Adipocyte (in vitro differentiated cells): ENCODE measurements at regions not wholly inside any gene's neighbourhood (a gene's known extent, or its start where the extent isn't known, plus 50 kb on each side); places are given as distances from the start of the nearest gene placed in this dataset.
"Not testable (repeated sequence)": the region's sequence is repeated elsewhere in the genome, so short reads cannot be mapped to it uniquely, and the experiment has no call there.

Source experiments
- DNase-seq: peaks from one replicate; pipeline ENCODE4 v3.0.0-alpha.2; 2015; ENCODE audit warnings: low read depth
- H3K27me3 ChIP-seq: replicated peaks from 2 replicates; pipeline ENCODE4 v1.7.0; 2013; ENCODE audit warnings: mild to moderate bottlenecking, low read length, moderate library complexity; ENCODE audit not compliant: control insufficient read depth, insufficient read depth
- H3K36me3 ChIP-seq: 2 replicates; pipeline ENCODE4 v1.7.0; 2013; ENCODE audit warnings: low read length, mild to moderate bottlenecking, moderate library complexity; ENCODE audit not compliant: control insufficient read depth, insufficient read depth, severe bottlenecking
- H3K4me1 ChIP-seq: 2 replicates; pipeline ENCODE4 v1.7.0; 2013; ENCODE audit warnings: mild to moderate bottlenecking, low read length, moderate library complexity; ENCODE audit not compliant: control insufficient read depth, insufficient read depth
- H3K4me3 ChIP-seq: 2 replicates; pipeline ENCODE4 v1.7.0; 2013; ENCODE audit warnings: mild to moderate bottlenecking, low read length, moderate library complexity
- H3K9ac ChIP-seq: 2 replicates; pipeline ENCODE4 v1.7.0; 2013; ENCODE audit warnings: mild to moderate bottlenecking, low read length, moderate library complexity
- H3K9me3 ChIP-seq: 2 replicates; pipeline ENCODE4 v1.7.0; 2013; ENCODE audit warnings: mild to moderate bottlenecking, low read length, moderate library complexity; ENCODE audit not compliant: control insufficient read depth

DNA sequence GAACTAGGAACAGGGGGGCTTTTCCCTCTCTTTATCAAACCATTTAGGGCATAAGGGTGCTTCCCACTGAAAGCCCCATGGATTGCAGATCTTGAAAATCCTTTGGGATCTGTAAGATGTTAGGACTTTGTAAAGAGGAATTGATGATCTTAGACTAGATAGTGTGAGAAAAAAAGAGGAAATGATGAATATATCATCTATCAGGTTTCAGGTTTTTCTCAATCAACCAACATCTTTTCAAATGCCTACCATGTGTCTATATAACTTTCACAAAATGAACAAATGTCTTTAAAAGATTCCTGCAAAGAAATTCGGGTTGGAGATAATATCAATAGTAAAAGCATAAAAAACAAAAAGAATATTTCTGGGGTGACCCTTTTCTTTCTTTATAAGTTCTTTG, 50.1 kb downstream of the KCNC4 start:
- peaks cover 29% of the 10 kb centered on the region for H3K27me3 ChIP-seq
- no peak for DNase-seq
- no peaks in the 10 kb centered on the region for H3K4me1 ChIP-seq
- H3K4me3 ChIP-seq = no peak overlapping the region
- H3K9me3 ChIP-seq = no peaks in the 10 kb centered on the region
- H3K36me3 ChIP-seq = no peaks in the 10 kb centered on the region
- H3K9ac ChIP-seq = no peak overlapping the region

DNA sequence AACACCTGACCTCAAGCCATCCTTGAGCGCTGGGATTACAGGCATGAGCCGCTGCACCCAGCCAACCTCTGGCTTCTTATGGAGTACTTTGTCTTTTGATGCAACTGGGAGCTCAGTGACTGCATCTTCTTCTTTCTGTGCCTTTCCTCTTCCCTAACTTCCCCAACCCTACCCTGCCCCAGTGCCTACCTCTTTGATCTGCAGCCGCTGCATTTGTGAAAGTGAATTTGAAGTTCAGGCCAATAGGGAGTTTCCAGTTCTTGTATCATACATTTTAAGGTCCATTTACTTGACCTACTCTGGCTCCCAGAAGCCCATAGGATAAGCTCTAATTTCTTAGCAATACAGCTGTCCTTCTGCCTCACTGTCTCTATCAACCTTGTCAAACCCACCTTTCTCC, 52.2 kb downstream of the KCNC4 start:
- Histone ChIP-seq H3K4me3 (no peak overlapping the region), H3K27me3 (peaks cover 25% of the 10 kb centered on the region), H3K9me3 (no peaks in the 10 kb centered on the region), H3K36me3 (no peaks in the 10 kb centered on the region), H3K4me1 (no peaks in the 10 kb centered on the region), H3K9ac (no peak overlapping the region)
- no peak for DNase-seq

DNA sequence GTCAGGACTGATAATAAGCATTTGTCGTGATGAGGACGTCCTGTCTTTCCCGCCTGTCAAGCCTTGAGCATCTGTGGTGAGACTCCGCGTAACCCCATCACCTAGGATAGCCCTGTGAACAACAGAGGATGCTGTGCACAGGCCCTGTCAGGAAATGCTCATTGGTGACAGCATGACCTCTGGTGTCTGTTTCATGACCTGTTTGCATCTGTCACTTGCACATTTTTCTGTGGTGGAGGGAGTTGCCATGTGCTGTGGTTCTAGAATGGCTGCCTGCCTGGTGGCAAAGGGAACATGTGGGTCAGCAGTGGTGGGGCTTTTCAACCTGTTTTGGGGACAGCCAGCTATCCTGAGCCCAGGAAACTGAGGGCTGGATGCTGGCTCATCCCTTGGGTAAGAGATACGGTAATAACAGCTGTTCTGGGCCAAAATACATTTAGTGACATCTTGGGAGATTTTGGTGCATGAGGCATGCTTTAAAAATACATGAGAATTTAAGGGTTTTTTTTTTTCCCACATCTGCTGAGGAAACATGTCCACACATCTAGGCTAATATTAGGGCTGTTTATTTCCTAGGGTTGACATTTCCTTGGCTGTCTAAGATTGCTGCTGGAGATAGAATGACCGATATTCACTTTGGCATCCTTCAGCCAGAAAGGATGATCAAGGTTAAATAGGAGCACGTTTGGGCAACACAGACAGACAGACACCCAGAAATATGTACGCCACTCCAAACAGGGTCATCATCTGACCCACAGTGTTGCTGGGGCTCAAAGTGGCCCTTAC, 52.9 kb downstream of the KCNC4 start:
- no peaks in the 10 kb centered on the region for H3K9me3 ChIP-seq
- H3K36me3 ChIP-seq = no peaks in the 10 kb centered on the region
- peaks cover 25% of the 10 kb centered on the region for H3K27me3 ChIP-seq
- H3K9ac ChIP-seq = no peak overlapping the region
- no peak overlapping the region for H3K4me3 ChIP-seq
- no peaks in the 10 kb centered on the region for H3K4me1 ChIP-seq
- no peak for DNase-seq

DNA sequence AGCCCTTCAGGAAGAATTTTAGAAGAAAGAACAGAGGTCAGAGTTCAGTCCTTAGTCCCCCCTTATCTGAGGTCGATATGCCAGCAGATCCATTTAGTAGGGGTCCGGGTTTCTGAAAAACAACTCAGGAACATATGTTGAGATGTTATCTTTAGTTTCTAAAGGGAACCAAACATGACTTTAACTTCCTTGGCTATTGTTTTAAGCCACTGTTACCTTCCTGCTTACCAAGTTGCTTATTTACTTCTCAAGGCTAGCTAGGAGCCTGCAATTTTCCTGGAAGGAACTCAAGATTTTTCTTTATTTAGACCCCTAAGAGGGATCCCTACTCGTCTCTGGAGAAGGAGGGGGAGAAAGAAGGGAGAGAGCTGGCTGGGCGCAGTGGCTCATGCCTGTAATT, 54.3 kb downstream of the KCNC4 start:
- no peaks in the 10 kb centered on the region for H3K4me1 ChIP-seq
- no peak for DNase-seq
- peaks cover 21% of the 10 kb centered on the region for H3K27me3 ChIP-seq
- no peak overlapping the region for H3K4me3 ChIP-seq
- no peaks in the 10 kb centered on the region for H3K36me3 ChIP-seq
- H3K9ac ChIP-seq = no peak overlapping the region
- H3K9me3 ChIP-seq = no peaks in the 10 kb centered on the region

DNA sequence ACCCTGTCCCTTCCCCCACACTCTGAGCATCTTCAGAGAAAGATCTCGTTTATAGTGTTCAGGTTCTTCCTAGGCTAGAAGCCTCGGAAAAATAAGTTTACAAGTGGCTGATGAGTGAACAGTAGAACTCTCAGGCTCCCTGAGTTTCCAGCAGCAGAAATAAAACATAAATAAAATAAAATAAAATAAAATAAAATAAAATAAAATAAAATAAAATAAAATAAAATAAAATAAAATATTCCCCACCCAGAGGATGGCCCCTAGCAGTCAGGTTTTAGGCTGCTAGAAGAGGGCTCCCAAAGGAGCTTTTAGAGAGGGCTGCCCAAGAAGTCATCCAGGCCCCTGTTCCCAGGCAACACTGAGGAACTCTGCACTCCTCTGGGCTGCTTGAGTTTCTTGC, 55.1 kb downstream of the KCNC4 start:
- Histone ChIP-seq H3K9ac (no peak overlapping the region), H3K4me1 (no peaks in the 10 kb centered on the region), H3K4me3 (no peak overlapping the region), H3K9me3 (no peaks in the 10 kb centered on the region), H3K27me3 (peaks cover 23% of the 10 kb centered on the region), H3K36me3 (no peaks in the 10 kb centered on the region)
- DNase-seq = no peak

DNA sequence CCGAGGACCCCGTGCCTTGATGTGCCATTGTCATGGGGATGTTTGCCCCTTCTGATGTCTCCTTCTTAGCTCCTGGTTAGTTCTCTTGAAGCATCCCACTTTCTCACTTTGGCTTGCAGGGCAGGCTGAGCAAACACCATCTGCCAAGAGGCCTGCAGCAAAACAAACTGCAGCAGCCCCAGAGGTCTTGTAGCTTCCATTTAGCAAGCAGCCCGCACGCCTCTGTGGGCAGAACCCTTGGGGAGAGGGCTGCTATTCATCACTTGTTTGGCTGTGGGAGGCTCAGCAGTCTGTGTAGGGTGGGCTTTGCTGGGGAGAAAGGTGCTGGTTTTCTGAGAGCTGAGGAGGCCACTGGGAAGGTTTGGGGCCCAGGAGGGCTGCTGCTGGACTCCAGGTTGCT, 56.7 kb downstream of the KCNC4 start:
- H3K4me3 ChIP-seq = no peak overlapping the region
- H3K9ac ChIP-seq = no peak overlapping the region
- peaks cover under 1% of the 10 kb centered on the region for H3K9me3 ChIP-seq
- DNase-seq = no peak
- H3K4me1 ChIP-seq = no peaks in the 10 kb centered on the region
- H3K36me3 ChIP-seq = no peaks in the 10 kb centered on the region
- H3K27me3 ChIP-seq = peaks cover 28% of the 10 kb centered on the region

DNA sequence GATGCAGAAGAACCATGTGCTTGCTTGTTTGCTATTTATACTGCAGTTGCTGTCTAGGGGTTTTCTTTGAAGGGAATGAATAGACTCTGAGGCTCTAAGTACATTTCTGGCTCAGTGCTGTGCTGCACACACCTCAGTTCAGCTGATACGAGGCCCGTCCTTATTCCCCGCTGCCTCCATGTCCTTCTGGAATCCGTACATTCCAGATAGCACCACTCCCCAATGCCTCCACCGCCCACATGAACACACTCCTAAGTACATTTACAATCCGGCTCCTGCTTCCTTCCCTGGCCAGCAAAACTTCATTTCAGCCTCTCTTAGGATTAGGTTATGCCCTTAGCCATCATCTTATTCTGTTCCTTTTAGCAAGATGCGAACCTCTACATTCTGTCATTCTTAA, 57.1 kb downstream of the KCNC4 start:
- H3K27me3 ChIP-seq = peaks cover 28% of the 10 kb centered on the region
- H3K4me1 ChIP-seq = no peaks in the 10 kb centered on the region
- H3K4me3 ChIP-seq = no peak overlapping the region
- no peak for DNase-seq
- peaks cover 4% of the 10 kb centered on the region for H3K9me3 ChIP-seq
- no peaks in the 10 kb centered on the region for H3K36me3 ChIP-seq
- no peak overlapping the region for H3K9ac ChIP-seq

DNA sequence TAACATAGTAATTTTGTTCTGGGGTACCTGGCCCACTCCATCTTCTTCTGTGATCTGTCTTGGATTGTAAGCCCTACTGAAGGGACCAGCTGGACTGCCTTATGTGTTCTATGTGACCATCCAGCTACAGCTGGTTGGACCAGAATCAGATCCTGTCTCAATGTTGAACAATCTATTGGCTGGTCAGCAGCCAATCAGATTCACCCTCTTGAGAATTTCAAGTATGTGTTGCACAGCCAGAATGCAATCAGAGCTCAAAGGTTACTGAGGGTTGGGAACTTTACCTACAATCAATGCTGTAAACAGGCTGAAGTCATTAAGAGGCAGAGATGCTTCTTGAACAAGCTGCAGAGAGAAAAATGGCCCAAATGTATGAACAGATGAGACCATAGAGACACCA, 61.9 kb downstream of the KCNC4 start:
- Histone ChIP-seq H3K9me3 (peaks cover 9% of the 10 kb centered on the region), H3K4me1 (no peaks in the 10 kb centered on the region), H3K9ac (no peak overlapping the region), H3K4me3 (no peak overlapping the region), H3K27me3 (peaks cover 19% of the 10 kb centered on the region), H3K36me3 (no peaks in the 10 kb centered on the region)
- DNase-seq = no peak

DNA sequence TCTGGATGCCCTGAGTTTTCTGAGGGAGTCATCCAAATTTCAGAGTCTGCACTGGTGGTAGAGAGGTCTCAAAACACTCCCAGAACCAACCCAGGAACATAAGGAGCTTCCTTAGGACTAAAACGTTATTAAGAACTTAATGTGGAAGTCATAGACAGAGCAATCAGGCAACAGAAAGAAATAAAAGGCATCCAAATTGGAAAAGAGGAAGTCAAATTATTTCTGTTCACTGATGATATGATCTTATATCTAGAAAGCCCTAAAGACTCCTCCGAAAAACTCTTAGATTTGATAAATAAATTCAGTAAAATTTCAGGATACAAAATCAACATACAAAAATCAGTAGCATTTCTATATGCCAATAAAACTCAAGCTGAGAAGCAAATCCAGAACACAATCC, 63.7 kb downstream of the KCNC4 start:
- DNase-seq, H3K4me3 ChIP-seq, H3K36me3 ChIP-seq, H3K9ac ChIP-seq, H3K4me1 ChIP-seq, H3K9me3 ChIP-seq: not testable (repeated sequence)
- H3K27me3 ChIP-seq = peaks cover 19% of the 10 kb centered on the region

DNA sequence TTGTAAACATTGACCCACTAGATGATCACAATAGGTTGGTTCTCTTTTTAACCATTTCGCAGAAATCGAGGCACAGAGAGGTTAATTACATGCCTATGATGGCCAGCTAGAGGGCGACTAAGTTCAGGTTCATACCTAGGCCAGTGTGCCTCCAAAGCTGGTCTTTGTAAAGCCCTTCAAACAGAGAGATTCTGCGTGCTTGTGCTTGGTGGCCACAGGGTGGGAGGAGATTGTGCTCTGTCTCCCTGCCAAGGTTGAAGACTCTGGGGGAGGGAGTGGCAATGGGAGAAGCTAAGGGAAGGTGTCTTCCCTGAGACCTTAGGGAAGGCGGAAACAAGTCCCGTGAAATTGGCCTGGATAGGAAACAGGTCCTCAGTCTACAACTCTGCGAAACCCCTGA, 59.1 kb upstream of the RBM15 start:
- no peak overlapping the region for H3K9ac ChIP-seq
- peaks cover 10% of the 10 kb centered on the region for H3K27me3 ChIP-seq
- H3K4me3 ChIP-seq = no peak overlapping the region
- peaks cover 14% of the 10 kb centered on the region for H3K4me1 ChIP-seq
- DNase-seq = no peak
- H3K36me3 ChIP-seq = no peaks in the 10 kb centered on the region
- H3K9me3 ChIP-seq = no peaks in the 10 kb centered on the region

DNA sequence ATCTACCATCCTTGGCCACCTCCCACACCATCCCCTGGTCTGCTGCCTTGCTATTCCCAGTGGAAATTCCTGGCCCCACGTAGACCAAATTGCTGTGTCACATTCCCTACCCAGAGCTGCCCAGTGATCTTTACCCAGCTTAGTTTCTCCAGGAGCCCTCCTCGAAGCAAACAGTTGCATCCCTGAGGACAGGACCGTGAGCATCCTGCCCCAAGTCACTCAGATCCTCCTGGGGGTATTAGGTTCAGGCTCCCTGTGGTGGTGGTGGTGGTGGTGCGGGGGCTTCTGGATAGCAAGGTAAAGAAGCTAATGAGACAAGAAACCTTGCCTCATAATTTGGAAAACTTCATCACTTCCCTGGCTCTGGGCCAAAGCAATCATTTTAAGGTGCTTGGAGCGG, 58.4 kb upstream of the RBM15 start:
- no peaks in the 10 kb centered on the region for H3K36me3 ChIP-seq
- peaks cover 10% of the 10 kb centered on the region for H3K27me3 ChIP-seq
- peaks cover 14% of the 10 kb centered on the region for H3K4me1 ChIP-seq
- H3K9ac ChIP-seq = no peak overlapping the region
- no peaks in the 10 kb centered on the region for H3K9me3 ChIP-seq
- H3K4me3 ChIP-seq = no peak overlapping the region
- no peak for DNase-seq
